Fibroblast of peridontal ligament (primary cell): ENCODE measurements at regions not wholly inside any gene's neighbourhood (a gene's known extent, or its start where the extent isn't known, plus 50 kb on each side); places are given as distances from the start of the nearest gene placed in this dataset.
A peak's percentile ranks its signal among the peaks of the same experiment; 100 is the strongest.
"Not testable (repeated sequence)": the region's sequence is repeated elsewhere in the genome, so short reads cannot be mapped to it uniquely, and the experiment has no call there.

ENCODE experiments used
- DNase-seq: peaks from one replicate; pipeline ENCODE4 v3.0.0-alpha.2; 2010; ENCODE audit errors: extremely low read depth

- DNase-seq = no peak
These were observed 265.7 kb downstream of the FAM170A start for GRCh38 chr5:119895066-119895465.

GRCh38 chr5:119896826-119897536 lies 267.6 kb downstream of the FAM170A start:
- DNase-seq = no peak

GRCh38 chr5:119897537-119898370 lies 268.4 kb downstream of the FAM170A start:
- DNase-seq = peak; percentile 66

- DNase-seq = peak; percentile 30
These were observed 270.6 kb downstream of the FAM170A start for GRCh38 chr5:119899981-119900380.

- DNase-seq = peak; percentile 5
These were observed 273.2 kb downstream of the FAM170A start for GRCh38 chr5:119902593-119902992.

- DNase-seq = no peak
These were observed 284.1 kb downstream of the FAM170A start for GRCh38 chr5:119913425-119913824.

GRCh38 chr5:119919279-119919678 lies 289.9 kb downstream of the FAM170A start:
- DNase-seq = no peak

- no peak for DNase-seq
These were observed 296.9 kb downstream of the FAM170A start for GRCh38 chr5:119926301-119926700.

GRCh38 chr5:119928974-119929373 lies 299.6 kb downstream of the FAM170A start:
- DNase-seq = no peak

GRCh38 chr5:119930490-119930889 lies 301.1 kb downstream of the FAM170A start:
- DNase-seq = no peak

GRCh38 chr5:119943148-119943547 lies 313.8 kb downstream of the FAM170A start:
- DNase-seq = peak; percentile 54

- peak; percentile 53 for DNase-seq
These were observed 316.3 kb downstream of the FAM170A start for GRCh38 chr5:119945691-119946090.

- no peak for DNase-seq
These were observed 318.8 kb downstream of the FAM170A start for GRCh38 chr5:119948162-119948561.

GRCh38 chr5:119949426-119949999 lies 320.2 kb downstream of the FAM170A start:
- DNase-seq = no peak

GRCh38 chr5:119951330-119951934 lies 322.1 kb downstream of the FAM170A start:
- no peak for DNase-seq

- DNase-seq = no peak
These were observed 324.1 kb downstream of the FAM170A start for GRCh38 chr5:119953474-119953873.

GRCh38 chr5:119954106-119954505 lies 324.7 kb downstream of the FAM170A start:
- no peak for DNase-seq

GRCh38 chr5:119961993-119962392 lies 332.6 kb downstream of the FAM170A start:
- no peak for DNase-seq

GRCh38 chr5:119966028-119966427 lies 336.7 kb downstream of the FAM170A start:
- DNase-seq = peak; percentile 36

- no peak for DNase-seq
These were observed 339.3 kb downstream of the FAM170A start for GRCh38 chr5:119968690-119969089.

- DNase-seq = not testable (repeated sequence)
These were observed 357.7 kb downstream of the FAM170A start for GRCh38 chr5:119987077-119987476.

GRCh38 chr5:119991625-119992024 lies 362.3 kb downstream of the FAM170A start:
- no peak for DNase-seq
